ENCODE measurements at regions not wholly inside any gene's neighbourhood (a gene's known extent, or its start where the extent isn't known, plus 50 kb on each side); places are given as distances from the start of the nearest gene placed in this dataset.

DNA sequence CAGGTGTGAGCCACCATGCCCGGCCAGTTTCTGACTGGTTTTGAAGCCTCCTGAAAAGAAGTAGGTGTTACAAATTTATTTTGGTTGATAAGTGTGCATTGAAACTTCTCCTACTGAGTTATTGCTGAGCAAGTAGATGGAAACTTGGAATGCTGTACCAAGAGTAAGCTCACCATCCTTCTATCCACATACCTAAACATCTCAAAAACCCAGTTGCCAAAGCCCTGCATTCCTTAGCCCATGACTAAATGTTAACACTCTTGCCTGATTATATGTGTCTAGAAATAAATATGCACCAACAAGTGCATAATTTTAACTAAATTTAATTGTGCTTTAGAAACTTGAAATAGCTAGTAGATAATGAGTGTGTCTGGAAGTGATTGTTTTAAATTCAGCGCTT, 357.8 kb downstream of the DUSP6 start:
- ChIA-PET POLR2A (no interaction called here), CTCF (no interaction called here)

DNA sequence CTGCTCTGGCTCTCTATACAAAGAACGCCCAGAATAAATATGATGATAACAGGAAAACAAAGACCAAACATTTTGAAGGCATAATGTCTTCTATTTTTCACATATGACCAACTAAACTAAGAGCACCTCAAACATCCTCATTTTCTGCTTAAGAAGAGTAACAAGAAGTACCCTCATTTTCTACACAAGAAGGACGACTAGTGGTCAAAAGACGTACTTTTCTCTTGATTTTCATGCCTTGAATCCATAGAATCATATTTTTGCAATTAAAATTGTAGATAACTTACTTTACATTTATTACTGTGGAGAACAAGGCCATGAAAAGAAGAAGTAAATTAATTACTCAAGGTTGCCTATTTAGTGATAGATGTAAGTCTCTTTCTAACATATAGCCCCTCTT, 358.6 kb downstream of the DUSP6 start:
- ChIA-PET POLR2A (no interaction called here), CTCF (interaction anchor here (0.6 kb wide), 1 partner anchor 329 kb away, joined by 3 read pairs; no protein-coding TSS in a partner anchor)

DNA sequence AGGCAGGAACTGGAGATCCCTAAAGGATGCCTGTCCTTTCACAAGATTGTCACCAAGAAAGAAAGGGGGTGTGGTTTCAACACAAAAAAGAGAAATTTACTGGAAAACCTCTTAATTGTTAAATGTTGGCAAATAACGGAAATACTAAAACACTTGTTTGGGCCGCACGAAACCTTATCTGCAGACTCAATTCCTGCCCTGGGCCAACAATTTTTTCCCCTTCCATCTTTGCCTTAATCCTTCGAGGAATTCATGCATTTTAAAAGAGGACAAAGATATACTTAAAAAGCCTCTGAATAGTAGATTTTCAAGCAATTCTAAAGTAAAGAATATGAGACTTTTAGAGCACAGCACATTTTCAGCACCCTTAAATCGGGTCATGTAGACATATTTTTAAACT, 366.2 kb downstream of the DUSP6 start:
- CTCF ChIA-PET: no interaction called here

DNA sequence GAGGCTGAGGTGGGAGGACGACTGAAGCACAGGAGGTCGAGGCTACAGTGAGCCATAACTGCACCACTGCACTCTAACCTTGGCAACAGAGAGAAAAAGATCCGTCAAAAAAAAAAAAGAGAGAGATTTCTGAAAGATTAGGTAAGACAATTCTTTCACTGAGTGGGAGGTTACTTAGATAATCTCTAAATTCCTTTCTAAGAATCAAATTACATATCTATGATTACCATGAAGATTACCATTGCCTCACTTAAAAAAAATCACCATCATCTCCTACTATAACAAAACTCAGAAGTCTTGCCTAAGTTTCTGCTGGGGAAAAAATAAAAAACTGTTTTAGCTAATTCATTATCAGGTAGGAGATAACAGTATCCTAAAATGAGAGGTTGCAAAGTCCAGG, 366.7 kb downstream of the DUSP6 start:
- ChIA-PET CTCF (no interaction called here), POLR2A (no interaction called here)

More for the DNA sequence above, 366.2 kb downstream of the DUSP6 start:
- POLR2A ChIA-PET: no interaction called here

DNA sequence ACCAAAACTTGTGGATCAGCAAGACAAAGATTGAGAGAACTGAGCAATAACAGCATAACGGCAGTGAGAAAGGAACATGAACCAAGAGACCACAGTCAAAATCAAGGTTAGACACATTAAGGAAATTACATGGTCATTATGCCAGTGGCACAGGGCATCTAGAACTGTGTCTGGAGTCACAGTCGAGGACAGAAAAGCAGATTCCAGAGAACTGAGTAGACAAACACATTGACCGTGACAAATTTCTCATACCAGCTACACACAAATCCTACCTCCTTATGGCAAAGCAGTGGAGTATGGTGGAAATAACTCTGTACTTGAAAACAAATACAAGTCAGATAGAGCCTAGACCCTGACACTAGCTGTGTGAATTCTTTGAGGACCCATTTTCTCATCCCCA, 367.3 kb downstream of the DUSP6 start:
- ChIA-PET POLR2A (no interaction called here), CTCF (no interaction called here)

DNA sequence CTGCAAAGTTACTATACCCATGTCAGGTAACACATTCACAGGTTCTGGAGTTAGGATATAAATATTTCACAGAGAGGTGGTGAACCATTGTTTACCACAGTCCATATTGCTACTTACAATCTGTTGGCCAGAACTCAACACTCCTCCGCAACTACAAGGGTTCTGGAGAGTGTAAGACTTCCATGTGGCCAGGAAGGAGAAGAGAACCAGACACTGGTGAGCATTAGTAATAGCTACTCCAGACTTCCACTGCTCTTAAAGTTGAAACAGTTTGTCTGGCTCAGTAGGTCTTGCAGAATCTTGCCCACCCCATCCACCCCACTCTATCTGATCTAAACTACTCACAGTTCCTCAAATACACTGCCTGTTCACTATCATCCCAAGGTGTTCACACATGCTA, 369.6 kb downstream of the DUSP6 start:
- POLR2A ChIA-PET: no interaction called here
- CTCF ChIA-PET: no interaction called here

DNA sequence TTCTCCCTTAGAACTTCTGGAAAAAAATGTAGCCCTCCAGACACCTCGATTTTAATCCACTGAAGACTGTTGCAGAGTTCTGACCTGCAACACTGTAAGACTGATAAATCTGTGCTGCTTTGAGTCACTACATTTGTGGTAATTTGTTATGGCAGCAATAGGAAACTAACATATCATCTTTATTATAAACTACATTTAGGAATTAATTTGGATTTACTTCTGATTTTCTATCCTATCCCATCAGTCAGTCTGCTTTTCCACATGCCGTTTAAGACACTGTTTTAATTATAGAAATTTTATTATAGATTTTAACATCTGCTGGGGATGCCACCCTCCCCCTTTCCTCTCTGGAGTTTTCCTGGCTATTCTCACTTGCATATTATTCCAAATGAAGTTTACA, 375.2 kb downstream of the DUSP6 start:
- ChIA-PET CTCF (no interaction called here), POLR2A (no interaction called here)

DNA sequence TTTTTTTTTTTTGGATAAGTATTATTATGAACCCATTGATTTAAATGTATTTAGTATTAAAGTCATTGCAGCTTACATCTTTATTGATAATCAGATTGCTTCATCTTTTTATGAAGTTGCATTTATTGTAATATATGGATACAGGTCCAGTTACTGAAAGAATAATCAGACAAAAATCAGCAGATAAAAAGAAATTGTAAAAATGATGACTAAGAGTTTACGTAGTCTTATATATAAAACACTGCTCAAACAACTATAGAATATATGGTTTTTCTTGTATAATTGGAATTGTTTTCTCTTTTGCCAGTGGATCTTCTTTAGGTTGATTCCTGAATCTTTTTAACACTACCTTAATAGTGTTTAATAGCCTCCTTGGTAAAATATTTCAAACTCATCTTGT, 378.3 kb downstream of the DUSP6 start:
- CTCF ChIA-PET: no interaction called here
- POLR2A ChIA-PET: no interaction called here

DNA sequence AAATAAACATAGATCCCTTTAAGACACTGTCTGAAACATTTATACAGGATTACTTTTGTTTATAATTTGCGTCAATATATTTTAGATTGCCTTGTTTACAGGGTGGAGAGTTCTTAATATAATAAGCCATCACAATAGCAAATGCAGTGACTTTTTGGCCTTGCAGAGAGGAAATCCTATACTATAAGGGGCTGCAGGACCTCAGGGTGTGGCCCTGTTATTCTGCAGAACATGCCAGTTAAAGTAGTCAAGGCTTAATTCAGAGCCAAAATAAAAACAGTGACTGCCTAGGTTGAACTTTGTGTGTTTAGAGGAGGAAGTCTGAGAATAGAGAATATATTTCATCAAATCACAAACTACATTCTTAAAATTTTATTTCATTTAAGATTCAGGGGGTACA, 381.6 kb downstream of the DUSP6 start:
- POLR2A ChIA-PET: no interaction called here

DNA sequence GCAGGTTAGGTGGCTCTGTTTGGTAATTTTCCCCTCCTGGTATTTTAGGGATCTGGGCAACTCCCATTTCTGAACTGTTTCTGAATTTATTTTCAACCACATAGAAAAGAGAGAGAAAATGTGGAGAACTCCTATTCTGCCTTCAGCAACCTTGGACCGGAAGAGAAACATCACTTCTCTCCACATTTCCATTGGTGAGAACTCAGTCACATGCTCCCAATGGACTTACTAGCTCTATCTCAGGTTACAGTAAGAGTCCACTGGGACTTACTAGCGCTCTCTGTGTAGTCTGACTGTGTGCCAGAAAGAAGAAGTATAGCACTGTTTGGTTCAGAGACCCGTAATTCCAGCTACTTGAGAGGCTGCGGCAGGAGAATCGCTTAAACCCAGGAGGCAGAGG, 383.2 kb downstream of the DUSP6 start:
- CTCF ChIA-PET: no interaction called here
- POLR2A ChIA-PET: no interaction called here

More for the DNA sequence above, 381.6 kb downstream of the DUSP6 start:
- CTCF ChIA-PET: no interaction called here

DNA sequence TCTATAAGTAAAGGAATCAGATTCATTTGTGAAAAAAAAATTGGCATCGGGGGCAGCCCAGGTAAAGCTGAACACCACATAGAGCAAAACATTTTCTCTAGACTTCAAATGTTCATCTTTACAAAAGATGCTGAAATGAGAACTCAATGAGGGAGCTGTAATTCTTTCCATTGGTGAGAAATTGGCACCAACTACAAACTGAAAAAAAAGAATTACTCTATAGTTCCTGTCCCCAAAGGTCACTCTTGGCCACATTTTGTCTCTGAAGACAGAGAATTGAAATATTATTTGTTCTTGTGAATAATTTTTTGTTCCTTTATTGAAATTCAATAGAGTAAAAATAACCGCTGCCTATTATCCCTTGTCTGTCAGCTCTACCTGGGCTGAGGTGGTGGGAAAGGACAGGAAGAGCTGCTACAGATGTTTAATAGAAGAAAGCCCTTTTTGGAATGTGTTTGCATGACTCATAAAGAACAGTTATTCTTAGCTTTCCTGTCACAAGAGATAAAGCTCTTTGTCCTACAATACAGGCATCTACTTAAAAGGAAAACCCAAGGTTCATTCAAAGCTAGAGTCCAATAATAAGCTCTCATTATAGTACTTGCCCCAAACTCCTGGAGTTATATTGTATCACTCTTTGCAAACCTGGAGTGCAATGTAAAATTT, 380.1 kb upstream of the KITLG start:
- ChIA-PET CTCF (no interaction called here), POLR2A (no interaction called here)

DNA sequence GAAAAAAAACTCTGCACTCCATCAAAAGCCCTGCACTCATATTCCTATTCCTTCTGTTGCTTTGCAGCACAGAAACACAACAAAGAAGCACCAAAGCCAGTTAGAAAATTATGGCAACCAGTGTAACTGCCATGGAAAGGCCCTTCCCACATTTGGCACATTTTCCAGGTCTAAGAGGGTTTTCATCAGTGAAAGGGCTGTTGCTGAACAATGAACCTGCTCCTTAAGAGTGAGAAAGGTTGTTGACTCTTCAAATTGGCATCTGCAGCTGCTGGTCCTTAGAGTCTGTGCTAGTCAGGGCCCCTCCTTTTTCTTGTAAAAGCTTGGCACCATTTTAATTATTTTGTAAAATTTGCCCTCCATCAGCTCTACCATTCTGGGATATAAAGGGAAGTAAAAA, 378.7 kb upstream of the KITLG start:
- CTCF ChIA-PET: interaction anchor here (0.6 kb wide), 1 partner anchor 697 kb away, joined by 3 read pairs; no protein-coding TSS in a partner anchor
- POLR2A ChIA-PET: no interaction called here

DNA sequence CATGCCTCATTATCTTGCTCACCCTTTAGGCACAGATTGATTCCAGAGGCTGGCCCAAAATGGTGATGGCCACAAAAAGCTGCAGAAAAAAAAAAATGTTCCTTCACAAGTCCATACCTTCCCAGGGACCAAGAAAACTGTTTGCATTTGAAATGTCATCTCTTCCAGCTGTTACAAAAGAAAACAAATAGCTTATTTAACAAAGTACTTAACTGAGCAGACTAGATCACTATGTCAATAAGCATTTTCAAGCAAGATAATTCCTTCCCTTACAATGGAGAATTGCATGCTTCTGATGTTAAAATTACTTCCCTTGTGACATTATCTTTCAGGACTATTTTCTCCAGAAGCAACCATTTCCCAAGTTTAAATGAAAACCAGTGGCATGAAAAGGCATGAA, 377.9 kb upstream of the KITLG start:
- ChIA-PET POLR2A (no interaction called here), CTCF (interaction anchor here (0.6 kb wide), 1 partner anchor 697 kb away, joined by 3 read pairs; no protein-coding TSS in a partner anchor)

DNA sequence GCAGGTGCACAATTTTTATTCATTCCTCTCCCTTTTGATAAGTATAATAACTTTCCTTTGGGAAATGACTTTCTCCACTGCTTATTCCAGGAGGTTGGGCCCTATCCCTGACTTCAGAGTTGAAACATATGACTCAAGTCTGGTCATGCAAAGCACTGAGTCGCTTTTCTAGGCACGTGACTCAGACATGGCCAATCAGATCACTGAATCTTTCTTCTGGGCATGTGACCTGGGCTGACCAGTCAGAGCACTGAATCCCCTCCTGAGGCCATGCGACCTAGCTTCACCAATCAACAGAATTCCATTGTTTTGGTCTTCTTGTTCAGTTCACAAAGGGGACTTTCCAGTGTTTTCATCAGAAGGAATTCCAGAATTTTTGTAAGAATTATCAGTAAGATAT, 377.1 kb upstream of the KITLG start:
- ChIA-PET CTCF (no interaction called here), POLR2A (no interaction called here)

DNA sequence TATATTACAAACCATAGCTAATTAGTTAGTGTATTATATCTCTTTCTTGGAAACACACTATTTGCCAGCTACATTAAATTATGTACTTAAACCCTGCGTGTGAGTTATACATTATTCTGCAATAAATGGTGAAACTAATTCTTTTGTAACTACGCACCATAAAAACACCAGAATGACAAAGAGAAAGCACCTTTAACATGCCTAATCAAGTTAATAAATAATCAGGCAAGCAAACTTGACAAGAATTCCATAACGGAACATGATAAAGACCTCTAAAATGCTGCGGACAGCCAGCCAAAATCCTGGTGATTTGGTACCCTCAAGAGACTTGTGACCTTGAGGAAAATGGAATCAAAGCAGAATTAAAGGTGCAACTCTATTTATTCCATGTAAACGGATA, 375.3 kb upstream of the KITLG start:
- ChIA-PET POLR2A (no interaction called here), CTCF (no interaction called here)

DNA sequence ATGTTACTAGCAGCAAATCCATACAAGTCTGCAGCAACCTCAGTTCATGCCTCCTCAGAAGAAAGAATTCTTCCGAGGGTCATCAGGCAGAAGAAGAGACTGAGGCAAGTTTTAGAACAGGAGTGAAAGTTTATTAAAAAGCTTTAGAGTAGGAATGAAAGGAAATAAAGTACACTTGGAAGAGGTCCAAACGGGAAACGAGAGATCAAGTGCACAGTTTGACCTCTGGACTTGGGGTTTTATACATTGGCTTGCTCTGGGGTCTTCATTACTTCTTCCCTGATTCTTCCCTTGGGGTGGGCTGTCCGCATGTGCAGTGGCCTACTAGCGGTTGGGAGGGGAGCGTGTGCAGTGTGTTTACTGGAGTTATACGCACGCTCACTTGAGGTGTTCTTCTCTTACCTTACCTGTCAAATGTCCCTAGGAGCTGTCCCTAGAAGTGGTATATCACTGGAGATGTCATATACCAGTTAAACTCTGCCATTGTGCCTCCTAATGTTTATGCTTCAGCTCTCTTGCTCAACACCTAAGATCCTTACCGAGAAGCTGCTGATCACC, 372.8 kb upstream of the KITLG start:
- CTCF ChIA-PET: no interaction called here
- POLR2A ChIA-PET: no interaction called here

DNA sequence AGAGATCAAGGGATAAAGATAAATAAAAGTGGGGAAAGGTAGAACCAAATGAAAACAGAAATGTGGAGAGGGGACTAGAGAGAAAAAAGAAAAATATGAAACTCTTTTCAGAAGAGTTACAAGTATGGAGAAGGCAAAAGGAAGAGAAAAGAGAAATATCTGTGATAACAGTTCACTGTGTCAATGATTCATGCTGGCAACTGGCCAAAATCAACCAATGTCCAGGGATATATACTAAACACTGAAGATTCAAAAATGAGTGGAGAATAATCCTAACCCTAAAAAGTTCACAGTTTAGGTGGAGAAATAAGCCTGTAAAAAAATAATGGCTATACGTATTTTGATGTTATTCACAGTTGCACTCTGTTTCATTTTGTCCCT, 372.3 kb upstream of the KITLG start:
- POLR2A ChIA-PET: no interaction called here

DNA sequence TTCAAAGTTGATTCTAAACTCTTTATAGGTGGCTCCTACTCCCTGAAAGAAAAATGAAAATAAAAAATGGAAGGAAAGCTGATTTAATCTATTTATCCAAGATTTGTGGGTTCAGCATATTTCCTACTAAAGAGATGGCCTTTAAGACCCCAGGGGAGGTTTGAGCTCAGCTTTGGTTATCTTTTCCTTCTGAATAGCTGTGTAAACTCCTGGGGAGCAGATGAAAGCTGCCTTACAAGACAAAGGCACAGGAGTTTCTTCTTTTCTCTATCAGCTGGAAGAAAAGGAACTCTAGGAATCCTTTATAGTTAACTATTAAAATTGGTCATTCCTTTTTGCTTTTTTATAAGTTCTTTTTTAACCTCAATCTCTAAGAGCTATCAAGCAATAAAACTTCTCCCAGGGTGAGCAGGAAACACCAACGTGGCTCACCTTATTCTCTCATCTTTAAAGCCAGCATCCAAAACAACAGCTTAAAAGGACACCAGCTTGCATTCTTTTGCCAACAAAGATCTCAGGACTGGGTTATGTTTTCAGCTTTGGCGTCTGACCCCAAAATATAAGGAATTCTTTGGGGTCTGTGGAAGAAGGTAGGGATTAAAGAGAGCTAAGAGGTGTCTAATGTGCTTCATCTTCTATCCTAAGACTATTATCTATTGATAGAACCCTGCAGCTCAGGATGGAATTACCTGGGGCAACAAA, 371.7 kb upstream of the KITLG start:
- ChIA-PET CTCF (no interaction called here), POLR2A (no interaction called here)

More for the DNA sequence above, 372.3 kb upstream of the KITLG start:
- CTCF ChIA-PET: no interaction called here

DNA sequence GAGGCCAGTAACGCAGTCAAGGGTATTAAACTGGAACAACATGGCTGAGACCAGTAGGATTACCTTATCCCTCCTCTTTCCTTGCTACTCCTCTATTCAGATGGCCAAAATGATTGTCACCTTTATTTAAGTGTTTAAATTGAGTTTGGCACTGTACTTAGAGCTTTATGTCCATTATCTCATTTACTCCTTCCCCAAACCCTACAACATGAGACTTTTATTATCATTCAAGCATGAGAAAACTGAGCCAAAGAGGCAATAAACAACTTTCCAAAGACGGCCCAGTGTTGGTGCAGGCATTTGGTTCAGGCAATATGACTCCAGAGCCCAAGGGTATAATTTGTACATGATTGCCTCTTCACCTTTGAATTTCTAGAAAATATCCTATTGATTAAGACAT, 370.9 kb upstream of the KITLG start:
- CTCF ChIA-PET: no interaction called here

DNA sequence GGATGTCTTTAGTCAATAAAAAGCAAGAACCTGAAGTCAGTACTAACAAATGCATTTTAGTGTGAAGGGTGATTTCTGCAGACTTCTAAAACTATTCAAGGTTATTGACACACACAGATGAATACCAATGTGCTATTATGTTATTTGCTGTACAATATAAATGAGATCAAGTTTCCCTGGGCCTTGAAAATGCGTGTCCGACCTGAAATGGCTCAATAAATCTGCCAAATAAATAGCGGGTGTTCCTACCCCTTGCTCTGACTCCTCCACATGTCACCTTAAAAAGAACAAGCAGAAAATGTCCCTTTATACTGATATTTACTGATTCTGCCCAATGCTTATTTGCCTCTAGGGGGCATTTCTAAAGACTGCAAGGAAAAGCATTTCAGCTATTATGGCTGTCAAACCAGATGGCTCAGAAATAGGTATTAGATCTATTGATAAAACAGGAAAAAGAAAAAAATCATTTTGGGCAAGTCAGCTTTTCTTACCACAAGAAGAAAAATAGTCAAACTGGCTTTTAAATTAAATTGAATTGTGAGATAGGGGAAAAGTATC, 367.3 kb upstream of the KITLG start:
- CTCF ChIA-PET: no interaction called here
- POLR2A ChIA-PET: interaction anchor here (0.5 kb wide), 1 partner anchor 507 kb away, joined by 3 read pairs; no protein-coding TSS in a partner anchor

More for the DNA sequence above, 370.9 kb upstream of the KITLG start:
- POLR2A ChIA-PET: no interaction called here

DNA sequence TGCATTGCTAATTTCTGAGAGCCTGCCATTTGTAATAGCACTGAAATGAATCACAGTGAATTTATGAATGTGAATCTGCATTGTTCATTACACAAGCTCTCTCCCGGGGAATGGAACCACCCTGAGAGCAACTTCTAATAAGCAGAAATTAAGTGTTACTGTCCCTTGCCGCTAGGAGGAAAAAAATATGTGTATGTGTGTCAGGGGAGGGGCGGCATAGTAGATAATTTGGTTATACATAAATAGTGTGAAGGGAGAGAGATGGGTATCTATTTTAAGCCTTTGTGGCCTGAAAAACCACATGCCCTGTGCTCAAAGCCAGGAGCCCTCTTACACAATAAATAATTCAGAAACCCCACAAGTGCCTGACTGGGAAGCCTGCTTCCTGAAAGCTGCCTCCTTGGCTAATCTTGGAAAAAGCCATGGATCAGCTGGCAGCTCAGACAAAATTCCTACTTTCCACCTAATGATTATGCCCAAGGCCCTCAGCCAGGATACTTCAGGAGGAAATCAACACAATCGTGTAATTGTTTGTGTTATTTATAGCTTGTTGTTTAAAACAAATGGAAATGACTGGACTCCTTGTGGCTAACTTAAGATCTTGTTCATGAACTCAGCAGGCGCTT, 366.2 kb upstream of the KITLG start:
- ChIA-PET CTCF (no interaction called here), POLR2A (no interaction called here)
